ENCODE measurements at regions not wholly inside any gene's neighbourhood (a gene's known extent, or its start where the extent isn't known, plus 50 kb on each side); places are given as distances from the start of the nearest gene placed in this dataset.

DNA sequence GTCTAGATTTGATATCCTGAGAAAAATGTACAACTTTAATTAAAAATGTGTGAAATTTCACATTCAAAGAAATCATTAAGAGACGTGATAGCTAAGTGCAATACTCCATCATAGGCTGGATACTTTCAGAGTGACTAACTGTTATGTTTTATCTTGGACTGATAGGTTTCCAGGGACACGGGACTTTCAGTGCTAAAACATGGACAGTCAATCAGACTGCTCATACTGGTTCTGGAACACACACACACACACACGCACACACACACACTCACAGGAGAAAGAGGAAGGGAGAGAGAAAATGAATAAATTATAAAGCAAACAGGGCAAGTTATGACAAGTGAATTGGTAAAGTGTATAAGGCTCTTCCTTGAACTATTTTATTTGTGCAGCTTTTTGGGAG, 955.9 kb downstream of the SLITRK5 start:
- no peak overlapping the region for H3K27ac ChIP-seq
- no peaks in the 10 kb centered on the region for H3K9me3 ChIP-seq (ENCODE audit: low read depth)
- no peaks in the 10 kb centered on the region for H3K36me3 ChIP-seq (replicated peaks; ENCODE audit: insufficient read depth, low read depth)
- no peaks in the 10 kb centered on the region for H4K20me1 ChIP-seq (ENCODE audit: insufficient read depth, poor library complexity, severe bottlenecking)
- no peak for TF ChIP-seq EZH2phosphoT487 (IDR thresholded peaks at IDR 0.05; ENCODE audit: low read depth, severe bottlenecking, unreplicated experiment)
- TF ChIP-seq EZH2 (IDR thresholded peaks at IDR 0.05; ENCODE audit: borderline replicate concordance), result no peak
- TF ChIP-seq, protein P1, sequence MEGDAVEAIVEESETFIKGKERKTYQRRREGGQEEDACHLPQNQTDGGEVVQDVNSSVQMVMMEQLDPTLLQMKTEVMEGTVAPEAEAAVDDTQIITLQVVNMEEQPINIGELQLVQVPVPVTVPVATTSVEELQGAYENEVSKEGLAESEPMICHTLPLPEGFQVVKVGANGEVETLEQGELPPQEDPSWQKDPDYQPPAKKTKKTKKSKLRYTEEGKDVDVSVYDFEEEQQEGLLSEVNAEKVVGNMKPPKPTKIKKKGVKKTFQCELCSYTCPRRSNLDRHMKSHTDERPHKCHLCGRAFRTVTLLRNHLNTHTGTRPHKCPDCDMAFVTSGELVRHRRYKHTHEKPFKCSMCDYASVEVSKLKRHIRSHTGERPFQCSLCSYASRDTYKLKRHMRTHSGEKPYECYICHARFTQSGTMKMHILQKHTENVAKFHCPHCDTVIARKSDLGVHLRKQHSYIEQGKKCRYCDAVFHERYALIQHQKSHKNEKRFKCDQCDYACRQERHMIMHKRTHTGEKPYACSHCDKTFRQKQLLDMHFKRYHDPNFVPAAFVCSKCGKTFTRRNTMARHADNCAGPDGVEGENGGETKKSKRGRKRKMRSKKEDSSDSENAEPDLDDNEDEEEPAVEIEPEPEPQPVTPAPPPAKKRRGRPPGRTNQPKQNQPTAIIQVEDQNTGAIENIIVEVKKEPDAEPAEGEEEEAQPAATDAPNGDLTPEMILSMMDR (IDR thresholded peaks at IDR 0.05; ENCODE audit: poor library complexity), result no peak
- H2AFZ ChIP-seq, result no peak overlapping the region
- no peaks in the 10 kb centered on the region for H3K27me3 ChIP-seq
- DNase-seq (ENCODE audit: low spot score), result no peak
- H3K4me2 ChIP-seq, result no peak overlapping the region
- H3K79me2 ChIP-seq, result no peaks in the 10 kb centered on the region
- no peak overlapping the region for H3K4me3 ChIP-seq
- H3K4me1 ChIP-seq (ENCODE audit: insufficient read depth), result no peaks in the 10 kb centered on the region
- WGBS (ENCODE audit: low lambda C conversion rate, missing lambda C conversion rate), result 45% methylated on average over 3 of the region's 3 CpGs
- H3K9me2 ChIP-seq (replicated peaks; ENCODE audit: insufficient read depth), result no peaks in the 10 kb centered on the region

DNA sequence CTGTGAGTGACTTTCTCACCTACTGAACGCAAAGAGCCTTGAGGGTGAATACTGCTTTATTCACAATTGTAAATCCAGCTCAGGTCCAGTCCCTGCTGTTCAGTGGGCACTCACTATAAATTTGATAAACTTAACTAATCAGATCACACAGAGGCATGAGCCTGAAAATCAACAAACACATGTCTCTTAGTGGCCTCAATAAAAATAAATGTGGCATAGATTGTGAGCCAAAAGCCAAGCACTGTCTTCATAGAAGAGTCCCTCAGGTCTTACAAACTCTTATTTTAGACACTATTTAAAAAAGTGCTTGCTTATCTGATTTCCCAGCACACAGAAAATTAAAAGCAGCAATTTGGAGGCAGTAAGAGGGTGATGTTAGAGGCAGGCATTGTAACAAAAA, 957.7 kb downstream of the SLITRK5 start:
- H3K27ac ChIP-seq, result no peak overlapping the region
- H3K9me2 ChIP-seq (replicated peaks; ENCODE audit: insufficient read depth), result no peaks in the 10 kb centered on the region
- TF ChIP-seq EZH2phosphoT487 (IDR thresholded peaks at IDR 0.05; ENCODE audit: low read depth, severe bottlenecking, unreplicated experiment) (no peak), EZH2 (IDR thresholded peaks at IDR 0.05; ENCODE audit: borderline replicate concordance) (no peak)
- TF ChIP-seq, protein P1 (IDR thresholded peaks at IDR 0.05; ENCODE audit: poor library complexity), result no peak
- WGBS (ENCODE audit: low lambda C conversion rate, missing lambda C conversion rate), result 0% methylated on average over 1 of the region's 1 CpG
- no peaks in the 10 kb centered on the region for H3K79me2 ChIP-seq
- H2AFZ ChIP-seq, result no peak overlapping the region
- no peak overlapping the region for H3K4me3 ChIP-seq
- no peaks in the 10 kb centered on the region for H4K20me1 ChIP-seq (ENCODE audit: insufficient read depth, poor library complexity, severe bottlenecking)
- H3K4me1 ChIP-seq (ENCODE audit: insufficient read depth), result no peaks in the 10 kb centered on the region
- no peaks in the 10 kb centered on the region for H3K36me3 ChIP-seq (replicated peaks; ENCODE audit: insufficient read depth, low read depth)
- H3K4me2 ChIP-seq, result no peak overlapping the region
- no peaks in the 10 kb centered on the region for H3K9me3 ChIP-seq (ENCODE audit: low read depth)
- no peak for DNase-seq (ENCODE audit: low spot score)
- H3K27me3 ChIP-seq, result no peaks in the 10 kb centered on the region

DNA sequence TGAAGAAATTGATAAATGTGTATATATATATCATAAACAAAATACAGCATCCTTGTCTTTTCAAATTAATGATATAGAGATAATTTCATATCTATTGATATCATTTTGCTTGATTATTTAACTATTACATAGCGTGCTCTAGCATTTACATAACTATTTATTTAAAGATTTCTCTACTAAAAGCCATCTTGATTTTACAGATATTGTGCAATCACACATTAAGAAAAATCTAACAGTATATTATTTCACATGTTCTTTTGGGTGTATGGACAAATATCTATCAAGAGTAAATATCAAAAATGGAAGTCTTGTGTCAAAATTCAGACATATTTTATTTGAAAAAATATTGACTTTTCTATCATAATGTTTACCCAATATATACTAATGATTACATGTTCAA, 966.8 kb downstream of the SLITRK5 start:
- no peaks in the 10 kb centered on the region for H3K4me1 ChIP-seq (ENCODE audit: insufficient read depth)
- H3K4me2 ChIP-seq, result no peak overlapping the region
- DNase-seq (ENCODE audit: low spot score), result no peak
- H3K9me3 ChIP-seq (ENCODE audit: low read depth), result no peaks in the 10 kb centered on the region
- H3K36me3 ChIP-seq (replicated peaks; ENCODE audit: insufficient read depth, low read depth), result no peaks in the 10 kb centered on the region
- H3K9me2 ChIP-seq (replicated peaks; ENCODE audit: insufficient read depth), result no peaks in the 10 kb centered on the region
- no peaks in the 10 kb centered on the region for H3K27me3 ChIP-seq
- no peaks in the 10 kb centered on the region for H3K79me2 ChIP-seq
- WGBS (ENCODE audit: low lambda C conversion rate, missing lambda C conversion rate), result 0% methylated on average over 1 of the region's 1 CpG
- TF ChIP-seq, protein P1 (IDR thresholded peaks at IDR 0.05; ENCODE audit: poor library complexity), result no peak
- no peak for TF ChIP-seq EZH2 (IDR thresholded peaks at IDR 0.05; ENCODE audit: borderline replicate concordance)
- no peak for TF ChIP-seq EZH2phosphoT487 (IDR thresholded peaks at IDR 0.05; ENCODE audit: low read depth, severe bottlenecking, unreplicated experiment)
- H4K20me1 ChIP-seq (ENCODE audit: insufficient read depth, poor library complexity, severe bottlenecking), result no peaks in the 10 kb centered on the region
- H3K27ac ChIP-seq, result no peak overlapping the region
- no peak overlapping the region for H3K4me3 ChIP-seq
- no peak overlapping the region for H2AFZ ChIP-seq

DNA sequence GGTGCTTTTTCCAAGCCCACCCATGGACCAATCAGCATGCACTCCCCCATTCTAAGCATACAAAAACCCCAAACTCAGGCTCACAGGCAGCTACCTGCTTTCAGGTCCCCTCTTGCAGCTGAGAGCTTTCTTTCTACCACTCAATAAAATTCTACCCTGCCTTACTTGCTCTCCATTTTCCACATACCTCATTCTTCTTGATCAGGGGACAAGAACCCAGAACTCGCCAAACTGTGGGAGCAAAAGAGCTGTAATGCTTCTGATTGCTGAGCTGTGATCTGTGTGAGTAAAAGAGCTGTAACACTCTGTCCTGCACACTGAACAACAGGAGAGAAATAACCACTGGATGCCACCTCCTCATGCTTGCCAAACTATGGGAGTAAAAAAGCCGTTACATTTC, 972.1 kb downstream of the SLITRK5 start:
- WGBS (ENCODE audit: low lambda C conversion rate, missing lambda C conversion rate), result 85% methylated on average over 2 of the region's 2 CpGs
- H3K4me1 ChIP-seq (ENCODE audit: insufficient read depth), result no peaks in the 10 kb centered on the region
- TF ChIP-seq EZH2 (IDR thresholded peaks at IDR 0.05; ENCODE audit: borderline replicate concordance) (no peak), EZH2phosphoT487 (IDR thresholded peaks at IDR 0.05; ENCODE audit: low read depth, severe bottlenecking, unreplicated experiment) (no peak)
- TF ChIP-seq, protein P1 (IDR thresholded peaks at IDR 0.05; ENCODE audit: poor library complexity), result no peak
- H2AFZ ChIP-seq, result no peak overlapping the region
- no peaks in the 10 kb centered on the region for H3K36me3 ChIP-seq (replicated peaks; ENCODE audit: insufficient read depth, low read depth)
- H3K79me2 ChIP-seq, result no peaks in the 10 kb centered on the region
- no peaks in the 10 kb centered on the region for H3K27me3 ChIP-seq
- no peak overlapping the region for H3K4me2 ChIP-seq
- no peaks in the 10 kb centered on the region for H3K9me2 ChIP-seq (replicated peaks; ENCODE audit: insufficient read depth)
- H3K4me3 ChIP-seq, result no peak overlapping the region
- H3K9me3 ChIP-seq (ENCODE audit: low read depth), result no peaks in the 10 kb centered on the region
- DNase-seq (ENCODE audit: low spot score), result no peak
- no peaks in the 10 kb centered on the region for H4K20me1 ChIP-seq (ENCODE audit: insufficient read depth, poor library complexity, severe bottlenecking)
- H3K27ac ChIP-seq, result no peak overlapping the region
